ENCODE measurements at regions not wholly inside any gene's neighbourhood (a gene's known extent, or its start where the extent isn't known, plus 50 kb on each side); places are given as distances from the start of the nearest gene placed in this dataset.
"Not testable (repeated sequence)": the region's sequence is repeated elsewhere in the genome, so short reads cannot be mapped to it uniquely, and the experiment has no call there.

DNA sequence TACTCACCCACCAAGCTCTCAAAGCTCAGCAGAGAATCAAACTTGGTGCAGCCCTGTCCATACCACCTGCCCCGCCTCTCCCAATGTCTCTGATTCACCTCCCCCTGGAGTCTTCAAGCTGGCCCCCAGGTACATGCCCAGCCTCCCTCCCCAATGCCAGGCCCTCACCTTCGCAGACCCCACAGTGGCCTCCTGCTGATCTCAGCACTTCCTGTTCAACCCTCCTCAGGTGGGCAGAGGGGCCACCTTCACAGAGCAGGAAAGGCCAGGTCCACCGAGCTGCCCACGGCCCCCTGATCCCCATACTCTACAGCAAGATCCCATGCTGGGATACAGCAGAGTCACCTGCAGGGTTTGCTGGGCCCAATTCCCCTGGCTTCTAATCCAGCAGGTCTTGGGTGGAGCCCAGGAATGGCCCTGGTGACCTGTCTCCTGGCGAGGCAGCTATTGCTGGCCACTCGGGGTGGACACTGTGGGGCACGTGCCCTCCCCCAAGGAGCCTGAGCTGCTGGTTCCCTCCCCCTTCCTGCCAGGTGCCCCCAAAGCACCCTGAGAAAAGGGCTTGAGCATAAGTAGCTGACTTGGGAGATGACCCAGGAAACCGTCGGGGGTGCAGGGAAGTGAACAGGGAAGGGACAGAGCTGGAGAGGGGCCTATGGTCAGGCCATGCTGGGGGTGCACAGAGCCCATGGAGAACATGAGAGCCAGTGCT lies 150.7 kb downstream of the BRD1 start:
- no peak for DNase-seq (ENCODE audit: low read depth)

DNA sequence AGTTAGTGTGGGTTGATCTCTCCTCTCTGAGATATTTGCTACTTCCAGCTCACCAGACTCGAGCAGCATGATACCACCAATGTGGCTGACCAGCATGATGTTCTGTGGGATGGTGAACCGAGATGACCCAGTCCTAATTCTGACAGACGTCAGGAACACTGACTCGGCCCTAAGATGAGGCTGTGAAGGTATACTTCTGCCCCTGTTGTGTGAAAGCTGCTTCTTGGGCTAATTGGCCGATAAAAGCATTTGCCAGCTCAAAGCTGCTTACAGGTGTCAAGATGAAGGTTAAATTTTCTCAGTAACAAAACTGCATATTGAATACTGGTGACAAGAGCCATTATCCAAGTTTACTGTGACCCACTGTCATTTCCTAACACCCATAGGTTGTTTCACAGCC lies 151.4 kb downstream of the BRD1 start:
- DNase-seq (ENCODE audit: low read depth): no peak

DNA sequence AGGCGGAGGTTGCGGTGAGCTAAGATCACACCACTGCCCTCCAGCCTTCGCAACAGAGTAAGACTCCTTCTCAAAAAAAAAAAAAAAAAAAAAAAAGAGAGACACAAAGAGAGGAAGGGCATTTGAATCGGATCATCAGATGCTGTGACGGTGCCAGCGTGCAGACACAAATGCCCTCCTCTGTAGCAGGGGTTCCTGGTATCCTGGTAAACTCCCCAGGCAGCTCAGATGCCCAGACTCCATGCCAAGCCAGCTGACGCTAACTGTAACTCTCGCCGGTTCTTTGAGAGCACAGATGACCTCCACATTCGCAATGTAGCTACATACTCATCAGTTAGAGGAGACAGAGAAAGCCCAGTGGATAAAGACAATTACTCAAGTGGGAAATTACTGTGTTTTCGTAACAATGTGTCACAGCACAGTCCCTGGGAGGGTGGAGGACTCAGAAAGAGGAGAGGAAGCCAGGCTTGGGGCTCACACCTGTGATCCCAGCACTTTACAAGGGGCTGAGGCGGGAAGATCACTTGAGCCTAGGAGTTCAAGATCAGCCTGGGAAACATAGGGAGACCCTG lies 153.1 kb downstream of the BRD1 start:
- no peak for DNase-seq (ENCODE audit: low read depth)

DNA sequence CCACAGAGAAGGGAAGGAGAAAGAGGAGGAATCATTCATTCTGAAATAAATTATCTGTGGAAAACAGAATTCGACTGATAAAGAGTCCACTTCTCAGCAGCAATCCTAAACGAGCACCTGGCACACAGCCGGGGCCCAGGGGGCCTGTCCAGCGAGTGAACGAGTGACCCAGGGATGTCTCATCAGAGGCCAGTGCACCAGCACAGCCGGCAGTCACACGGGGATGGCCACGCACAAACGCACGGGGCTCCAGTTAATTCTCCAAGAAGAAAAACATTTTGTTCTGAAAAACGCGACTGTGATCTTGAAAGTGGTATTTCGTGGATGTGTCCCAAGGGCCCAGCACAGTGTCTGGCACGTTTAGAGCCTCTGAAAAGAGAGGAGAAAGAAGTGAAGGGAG lies 154.6 kb downstream of the BRD1 start:
- no peak for DNase-seq (ENCODE audit: low read depth)

DNA sequence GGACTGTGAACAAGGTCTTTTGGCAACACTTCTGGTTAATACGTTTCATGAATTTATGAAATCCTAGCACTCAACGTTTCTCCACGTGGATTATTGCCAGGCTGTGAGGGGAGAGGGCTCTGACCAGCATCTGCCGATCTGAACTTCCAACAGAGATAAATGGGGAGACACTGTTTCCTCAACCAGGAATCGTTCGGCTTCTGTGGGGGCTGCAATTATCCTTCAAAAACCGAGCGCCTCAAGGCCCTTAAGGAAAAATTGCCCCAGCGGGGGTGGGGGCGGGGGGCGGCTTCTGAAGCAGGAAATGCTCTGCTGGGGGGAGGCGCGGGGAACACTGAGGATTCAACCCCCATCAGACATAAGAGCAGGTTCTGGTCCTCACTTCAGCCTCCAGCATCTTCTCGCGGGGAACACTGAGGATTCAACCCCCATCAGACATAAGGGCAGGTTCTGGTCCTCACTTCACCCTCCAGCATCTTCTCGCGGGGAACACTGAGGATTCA lies 155.6 kb downstream of the BRD1 start:
- no peak for DNase-seq (ENCODE audit: low read depth)

DNA sequence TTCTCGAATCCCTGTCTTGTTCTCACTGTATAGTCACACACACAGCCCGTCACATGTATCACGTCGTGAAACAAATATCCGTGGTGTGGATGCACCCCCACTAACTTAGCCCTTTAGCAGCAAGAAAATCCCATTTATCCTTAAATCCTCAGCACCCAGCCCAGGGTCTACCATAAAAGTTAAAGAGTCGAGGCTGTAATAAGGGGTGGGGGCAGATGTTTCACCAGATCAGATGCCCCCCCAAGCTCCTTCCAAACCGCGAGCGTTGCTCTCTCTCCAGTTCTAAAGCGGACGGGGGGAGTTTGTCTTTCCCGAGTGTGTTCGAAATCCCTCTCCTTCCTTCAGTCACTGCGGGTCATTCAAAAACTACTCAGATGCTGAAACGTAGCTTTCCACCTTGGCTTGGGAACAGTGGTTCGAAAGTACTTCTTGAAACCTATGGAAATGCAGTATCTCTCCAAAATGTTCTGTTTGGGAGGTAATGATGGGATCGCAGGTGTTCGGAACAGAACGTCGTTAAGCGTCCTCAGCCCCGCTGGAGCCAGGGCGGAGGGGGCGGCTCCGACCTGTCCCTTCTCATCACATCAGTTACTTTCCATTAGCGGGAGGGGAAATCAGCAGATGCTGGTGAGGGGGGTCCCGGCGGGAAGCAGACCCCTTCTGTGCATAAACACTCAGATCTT lies 156.2 kb downstream of the BRD1 start:
- DNase-seq (ENCODE audit: low read depth): no peak

DNA sequence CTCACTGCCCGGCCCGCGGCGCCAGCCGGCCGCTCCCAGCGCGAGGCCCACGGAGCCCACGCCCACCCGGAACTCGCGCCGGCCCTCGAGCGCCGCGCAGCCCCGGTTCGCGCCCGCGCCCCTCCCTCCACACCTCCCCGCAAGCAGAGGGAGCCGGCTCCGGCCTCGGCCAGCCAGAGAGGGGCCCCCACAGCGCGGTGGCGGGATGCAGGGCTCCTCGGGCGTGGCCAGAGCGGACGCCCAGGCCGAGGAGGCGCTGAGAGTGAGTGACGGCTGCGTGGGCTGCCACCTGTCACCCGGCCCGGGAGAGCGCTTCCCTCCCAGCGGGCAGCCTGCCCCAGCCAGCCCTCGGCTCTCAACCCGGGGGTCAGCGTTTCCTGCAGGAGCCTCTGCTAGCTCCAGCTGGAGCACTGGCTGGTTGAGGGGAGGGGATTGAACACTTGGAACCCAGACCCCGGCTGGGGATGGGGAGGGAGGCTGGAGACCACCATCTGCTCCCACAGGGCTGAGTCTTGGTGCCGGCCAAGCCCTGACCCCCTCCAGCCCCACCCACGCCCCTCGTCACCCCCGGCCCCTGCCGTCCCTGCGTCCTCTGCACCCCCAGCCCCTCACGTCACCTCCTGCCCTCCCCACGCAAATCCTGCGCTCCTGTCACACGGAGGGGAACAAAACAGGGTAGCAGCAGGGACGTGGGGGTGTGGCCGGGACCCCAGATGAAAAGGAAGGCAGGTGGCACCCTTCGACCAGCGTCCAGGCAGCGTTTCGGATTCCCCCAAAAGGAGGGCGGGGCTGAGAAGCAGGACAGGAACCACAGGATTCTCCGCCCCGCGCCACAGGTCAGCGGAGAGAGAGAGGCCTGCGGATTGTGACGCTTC lies 157.0 kb downstream of the BRD1 start:
- no peak for DNase-seq (ENCODE audit: low read depth)

DNA sequence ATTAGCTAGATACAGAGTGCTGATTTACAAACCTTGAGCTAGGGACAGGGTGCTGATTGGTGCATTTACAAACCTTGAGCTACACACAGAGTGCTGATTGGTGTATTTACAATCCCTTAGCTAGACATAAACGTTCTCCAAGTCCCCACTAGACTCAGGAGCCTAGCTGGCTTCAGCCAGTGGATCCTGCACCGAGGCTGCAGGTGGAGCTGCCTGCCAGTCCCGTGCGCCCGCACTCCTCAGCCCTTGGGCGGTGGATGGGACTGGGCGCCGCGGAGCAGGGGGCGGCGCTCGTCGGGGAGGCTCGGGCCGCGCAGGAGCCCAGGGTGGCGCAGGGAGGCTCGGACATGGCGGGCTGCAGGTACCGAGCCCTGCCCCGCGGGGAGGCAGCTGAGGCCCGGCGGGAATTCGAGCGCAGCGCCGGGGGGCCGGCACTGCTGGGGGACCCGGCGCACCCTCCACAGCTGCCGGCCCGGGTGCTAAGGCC lies 157.7 kb downstream of the BRD1 start:
- not testable (repeated sequence) for DNase-seq (ENCODE audit: low read depth)

DNA sequence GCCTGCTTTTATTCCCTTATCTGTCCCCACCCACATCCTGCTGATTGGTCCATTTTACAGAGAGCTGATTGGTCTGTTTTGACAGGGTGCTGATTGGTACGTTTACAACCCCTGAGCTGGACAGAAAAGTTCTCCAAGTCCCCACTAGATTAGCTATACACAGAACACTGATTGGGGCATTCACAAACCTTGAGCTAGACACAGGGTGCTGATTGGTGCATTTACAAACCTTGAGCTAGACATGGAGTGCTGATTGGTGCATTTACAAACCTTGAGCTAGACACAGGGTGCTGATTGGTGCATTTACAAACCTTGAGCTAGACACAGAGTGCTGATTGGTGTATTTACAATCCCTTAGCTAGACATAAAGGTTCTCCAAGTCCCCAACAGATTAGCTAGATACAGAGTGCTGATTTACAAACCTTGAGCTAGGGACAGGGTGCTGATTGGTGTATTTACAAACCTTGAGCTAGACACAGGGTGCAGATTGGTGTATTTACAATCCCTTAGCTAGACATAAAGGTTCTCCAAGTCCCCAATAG lies 158.2 kb downstream of the BRD1 start:
- not testable (repeated sequence) for DNase-seq (ENCODE audit: low read depth)

DNA sequence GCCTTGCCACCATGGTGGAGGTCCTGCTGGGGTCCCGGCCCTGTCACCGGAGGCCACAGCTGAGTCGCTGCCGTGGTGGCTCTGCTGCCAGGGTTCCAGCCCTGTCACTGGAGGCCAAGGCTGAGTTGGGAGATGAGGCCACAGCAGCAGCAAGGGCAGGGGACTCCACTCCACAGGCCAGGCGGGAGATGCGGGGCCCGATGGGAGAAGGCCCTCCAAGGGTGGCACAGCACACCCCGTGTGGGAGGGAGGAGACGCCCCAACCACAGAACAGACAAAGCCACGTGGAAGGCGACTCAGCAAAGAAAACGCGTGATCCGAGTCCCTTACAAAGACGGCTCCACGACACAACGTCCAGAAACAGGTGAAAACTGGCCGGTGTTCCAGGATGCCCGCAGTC lies 159.3 kb downstream of the BRD1 start:
- DNase-seq (ENCODE audit: low read depth): no peak

DNA sequence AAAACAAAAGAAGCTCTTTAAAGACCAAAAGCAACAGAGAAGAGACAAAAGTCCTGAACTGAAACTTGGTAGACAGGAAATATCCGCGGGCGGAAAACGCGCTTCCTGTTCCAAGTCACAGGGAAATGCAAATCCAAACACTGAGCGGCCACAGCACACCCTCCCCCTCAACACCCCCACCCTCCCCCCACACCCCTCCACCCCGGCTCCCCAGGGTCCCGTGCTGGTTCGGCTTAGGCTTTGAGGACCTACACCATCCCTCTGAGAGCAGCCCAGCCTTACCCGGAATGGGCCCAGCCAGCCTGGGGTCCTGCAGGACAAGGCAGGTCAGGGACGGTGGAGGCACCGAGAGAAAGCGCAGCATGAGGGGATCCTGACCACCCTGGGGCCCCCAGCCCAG lies 160.4 kb downstream of the BRD1 start:
- no peak for DNase-seq (ENCODE audit: low read depth)

DNA sequence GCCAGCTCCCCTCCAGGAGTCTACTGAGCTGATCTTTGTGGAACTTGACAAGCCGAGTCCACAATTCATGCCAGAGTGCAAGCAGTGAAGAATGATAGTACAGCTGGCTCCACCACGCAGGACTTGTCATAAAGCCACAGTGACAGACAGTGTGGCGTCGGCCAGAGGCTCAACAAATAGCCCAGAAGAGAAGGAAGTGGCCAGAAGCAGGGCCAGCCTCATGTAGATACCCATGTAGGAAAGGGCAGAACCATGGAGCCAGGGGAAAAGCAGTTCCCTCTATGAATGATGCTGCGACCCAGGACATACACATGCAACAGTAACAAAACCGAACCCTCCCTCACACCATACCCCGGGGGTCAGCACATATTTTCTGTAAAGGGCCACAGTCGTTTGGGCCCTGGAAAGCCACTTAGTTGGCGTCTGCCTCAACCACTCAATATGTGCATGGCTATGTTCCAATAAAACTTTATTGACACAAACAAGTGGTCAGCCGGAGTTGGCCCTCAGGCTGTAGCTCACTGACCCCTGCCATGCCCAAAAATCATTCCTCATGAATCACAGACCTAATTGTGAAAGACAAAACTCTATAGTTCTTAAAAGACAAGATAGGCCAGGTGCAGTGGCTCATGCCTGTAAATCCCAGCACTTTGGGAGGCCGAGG lies 161.4 kb downstream of the BRD1 start:
- DNase-seq (ENCODE audit: low read depth): no peak

DNA sequence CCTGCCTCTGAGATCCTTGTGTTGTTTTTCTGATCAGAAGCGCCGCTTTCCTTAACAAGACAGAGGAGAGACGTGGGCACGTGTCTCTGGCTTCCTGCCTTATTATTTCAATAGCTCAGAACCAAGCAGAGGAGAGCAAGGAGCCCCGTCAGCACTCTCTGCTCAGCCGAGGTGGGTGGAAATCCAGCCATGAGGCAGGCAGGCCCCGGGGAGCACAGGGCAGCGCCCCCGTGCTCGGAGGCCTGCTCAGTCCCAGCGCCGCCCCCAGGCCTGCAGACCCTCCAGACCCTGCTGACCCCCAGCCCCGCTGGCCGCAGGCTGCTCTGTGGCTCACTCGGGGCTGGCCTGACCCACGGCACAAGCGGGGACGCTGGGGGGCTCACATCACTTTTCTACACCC lies 162.8 kb downstream of the BRD1 start:
- DNase-seq (ENCODE audit: low read depth): no peak

DNA sequence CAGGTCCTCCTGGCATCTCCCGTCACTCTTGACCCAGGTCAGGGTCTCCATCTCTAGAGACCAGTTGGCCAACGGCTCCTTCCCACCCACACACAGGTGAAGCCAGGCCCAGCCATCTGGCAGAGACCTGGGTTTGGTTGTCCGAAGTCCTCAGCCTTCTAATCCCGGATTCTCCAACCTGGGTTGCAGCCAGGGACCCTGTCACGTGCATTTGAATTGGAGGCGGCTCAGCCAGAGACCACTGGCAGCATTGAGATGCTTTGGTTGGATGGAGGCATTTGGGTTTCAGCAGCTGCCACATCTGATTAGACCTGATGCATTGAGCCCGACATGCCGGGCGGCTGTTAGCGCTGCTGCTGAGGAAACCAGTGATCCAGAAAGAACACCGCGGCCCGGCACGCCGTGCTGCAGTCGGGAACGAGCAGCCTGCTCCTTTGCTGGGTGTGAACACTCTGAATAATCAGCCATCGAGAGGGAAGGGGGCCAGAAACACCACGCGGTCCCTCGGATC lies 163.2 kb downstream of the BRD1 start:
- no peak for DNase-seq (ENCODE audit: low read depth)

DNA sequence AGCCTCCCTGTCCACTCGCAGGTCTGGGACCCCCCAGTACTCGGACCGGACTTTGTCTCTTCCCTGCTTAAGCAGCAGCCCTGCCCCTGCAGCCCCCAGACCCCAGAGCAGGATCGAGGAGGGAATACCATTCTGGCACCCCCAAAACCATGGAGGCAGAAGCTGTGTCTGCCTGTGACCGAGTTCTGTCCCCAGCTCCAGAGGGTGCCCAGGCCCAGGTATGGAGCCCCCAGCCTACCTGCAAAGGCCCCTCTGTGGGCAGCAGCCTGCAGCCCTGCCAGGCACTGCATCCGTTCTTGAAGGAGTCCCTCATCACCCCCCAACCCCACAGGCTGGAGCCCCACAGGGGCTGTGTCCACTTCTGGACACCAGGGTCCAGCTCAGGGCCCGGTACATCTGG lies 163.8 kb downstream of the BRD1 start:
- DNase-seq (ENCODE audit: low read depth): no peak

DNA sequence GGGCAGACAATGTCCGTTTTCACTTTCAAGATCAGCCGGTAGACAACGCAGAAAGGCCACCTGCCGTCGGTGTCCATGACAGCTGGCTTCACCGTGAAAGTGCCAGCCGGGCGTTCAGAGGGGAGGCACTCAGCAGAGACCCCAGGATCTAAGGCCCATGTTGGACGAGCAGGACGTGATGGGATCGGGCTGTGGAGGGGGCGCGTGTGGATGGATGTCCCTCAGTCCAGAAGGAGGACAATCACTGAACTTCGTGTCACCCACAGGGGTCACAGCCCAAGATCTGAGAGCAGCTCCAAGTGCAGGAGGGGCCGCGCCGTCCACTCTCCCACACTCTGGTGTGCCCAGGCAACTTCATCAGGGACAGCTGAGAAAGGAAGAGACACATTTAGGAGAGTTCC lies 164.4 kb downstream of the BRD1 start:
- no peak for DNase-seq (ENCODE audit: low read depth)

DNA sequence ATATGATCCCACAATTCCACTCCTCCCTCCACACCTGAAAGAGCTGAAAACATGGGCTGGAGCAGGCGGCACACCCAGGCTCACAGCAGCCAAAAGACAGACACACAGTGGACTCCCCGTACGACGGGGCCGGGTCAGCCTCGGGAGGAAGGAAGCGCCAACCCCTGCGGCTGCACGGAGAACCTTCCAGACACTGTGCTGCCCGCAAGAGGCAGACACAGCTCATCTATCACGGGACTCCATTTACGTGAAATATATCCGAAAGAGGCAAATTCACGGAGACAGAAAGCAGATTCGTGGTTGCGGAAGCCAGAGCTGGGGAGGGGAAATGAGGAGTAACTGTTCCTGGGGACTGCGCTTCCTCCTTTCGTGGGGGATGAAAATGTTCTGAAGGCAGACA lies 165.0 kb downstream of the BRD1 start:
- no peak for DNase-seq (ENCODE audit: low read depth)

DNA sequence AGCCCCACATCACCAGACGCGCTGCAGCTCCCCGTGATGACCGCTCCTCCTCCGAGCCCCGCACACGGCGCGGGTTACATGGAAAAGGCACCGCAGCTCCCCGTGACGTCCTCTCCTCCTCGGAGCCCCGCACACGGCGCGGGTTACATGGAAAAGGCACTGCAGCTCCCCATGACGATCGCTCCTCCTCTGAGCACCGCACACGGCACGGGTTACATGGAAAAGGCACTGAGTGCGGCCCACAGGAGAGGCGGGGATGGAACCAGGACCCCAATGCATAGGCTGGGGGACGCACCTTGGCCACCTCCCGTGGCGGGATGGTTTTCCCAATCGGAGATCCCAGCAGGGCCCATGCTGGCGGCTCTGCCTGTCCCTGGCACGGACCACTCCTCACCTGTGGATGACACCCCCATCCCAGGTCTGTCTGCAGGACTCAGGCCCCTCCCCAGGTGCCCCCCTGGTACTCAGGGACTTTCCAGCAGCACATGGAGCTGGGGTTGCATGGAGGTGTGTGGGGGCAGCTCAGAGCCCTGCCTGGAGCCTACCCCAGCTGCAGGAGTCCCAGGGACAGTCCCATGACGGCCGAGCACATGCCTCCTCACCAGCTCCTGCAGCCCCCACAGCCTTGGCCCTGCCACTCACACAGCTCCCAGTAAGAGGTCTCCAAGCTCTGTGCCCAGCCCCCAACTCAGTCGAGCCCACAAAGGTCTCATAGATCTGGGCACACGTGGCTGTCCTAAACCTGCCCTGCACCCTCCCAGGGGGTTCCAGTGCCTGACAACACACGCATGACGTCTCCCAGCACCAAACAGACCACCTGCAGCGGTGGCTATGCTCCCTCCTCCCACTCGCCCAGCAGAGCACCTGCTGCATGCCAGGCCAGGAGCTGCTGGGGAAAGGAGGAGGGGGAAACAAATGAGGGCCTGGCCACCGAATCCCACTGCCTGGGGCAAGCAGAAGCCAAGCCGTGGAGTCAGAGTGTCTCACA lies 166.6 kb downstream of the BRD1 start:
- no peak for DNase-seq (ENCODE audit: low read depth)

DNA sequence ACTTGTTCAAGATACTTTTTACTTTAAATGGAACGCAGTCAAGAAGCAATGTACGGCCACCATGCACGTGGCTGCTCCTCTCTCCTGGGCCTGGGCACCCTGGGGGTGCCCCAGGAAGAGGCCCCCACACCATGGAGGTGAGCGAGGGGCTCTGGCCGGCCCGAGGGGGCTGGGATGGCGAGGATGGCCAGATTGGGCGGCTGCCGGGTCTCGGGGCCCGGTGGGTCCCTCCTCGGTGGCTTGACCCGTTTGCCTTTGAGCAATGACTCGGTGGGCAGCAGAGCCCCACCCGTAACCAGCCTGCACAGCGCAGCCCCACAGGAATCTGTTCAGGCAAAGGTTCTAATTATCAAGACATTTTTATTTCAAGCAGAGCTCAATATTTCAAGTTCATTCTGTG lies 167.4 kb downstream of the BRD1 start:
- no peak for DNase-seq (ENCODE audit: low read depth)

DNA sequence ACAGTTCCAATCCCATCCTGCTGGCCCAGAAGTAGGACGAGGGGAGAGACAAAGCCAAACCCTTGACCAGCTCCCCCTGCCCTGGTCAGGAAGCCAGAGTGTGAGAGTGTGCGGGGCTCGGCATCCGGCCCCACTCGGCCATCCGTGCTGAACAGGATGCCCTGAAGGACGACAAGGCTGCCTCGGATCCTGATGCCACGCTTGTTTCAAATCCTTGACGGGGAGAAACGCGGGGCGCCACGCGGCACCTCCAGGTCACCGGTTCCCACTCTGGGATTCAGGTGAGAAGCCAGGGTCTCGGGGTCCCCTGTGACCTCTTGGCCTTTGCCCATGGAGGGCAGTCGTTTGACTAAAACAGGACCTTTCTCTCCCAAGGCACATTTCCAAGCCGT lies 167.8 kb downstream of the BRD1 start:
- no peak for DNase-seq (ENCODE audit: low read depth)
